ENCODE measurements at regions not wholly inside any gene's neighbourhood (a gene's known extent, or its start where the extent isn't known, plus 50 kb on each side); places are given as distances from the start of the nearest gene placed in this dataset.

GRCh38 chr15:94019062-94019461 is 212.3 kb upstream of the MCTP2 start:
- in situ Hi-C loops (cut with HindIII; ENCODE audit: low pct_ligation_motif_present, low sequenced_read_pairs) = no loop called here
- Histone ChIP-seq H3K4me3 (ENCODE audit: low read depth, low read length) (no peak overlapping the region), H3K36me3 (replicated peaks) (no peaks in the 10 kb centered on the region), H3K27me3 (replicated peaks) (no peaks in the 10 kb centered on the region), H3K27ac (no peak overlapping the region)
- no peak for DNase-seq
- TF ChIP-seq CTCF (IDR thresholded peaks at IDR 0.05; ENCODE audit: low read depth, low read length, missing control alignments) = no peak

DNA sequence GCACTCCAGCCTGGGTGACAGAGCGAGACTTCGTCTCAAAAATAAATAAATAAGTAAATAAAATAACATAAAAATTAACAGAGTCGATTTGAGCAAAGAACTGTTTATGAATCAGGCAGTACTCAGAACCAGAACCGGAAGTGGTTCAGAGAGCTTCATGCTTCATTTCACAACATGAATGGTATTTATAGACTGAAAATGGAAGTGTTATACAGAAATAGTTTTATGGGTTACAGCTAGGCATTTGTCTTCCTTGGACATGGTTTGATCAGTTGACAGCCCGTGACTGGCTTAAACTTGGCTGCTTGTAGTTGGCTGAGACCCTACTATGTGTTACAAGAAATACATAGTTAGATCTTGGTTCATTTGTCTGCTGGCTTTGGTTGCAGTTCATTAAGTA is 216.0 kb upstream of the MCTP2 start:
- no peak for DNase-seq
- no peak for TF ChIP-seq CTCF (IDR thresholded peaks at IDR 0.05; ENCODE audit: low read depth, low read length, missing control alignments)
- Histone ChIP-seq H3K27ac (no peak overlapping the region), H3K4me3 (ENCODE audit: low read depth, low read length) (no peak overlapping the region), H3K27me3 (replicated peaks) (no peaks in the 10 kb centered on the region), H3K36me3 (replicated peaks) (no peaks in the 10 kb centered on the region)
- in situ Hi-C loops (cut with HindIII; ENCODE audit: low pct_ligation_motif_present, low sequenced_read_pairs) = no loop called here

DNA sequence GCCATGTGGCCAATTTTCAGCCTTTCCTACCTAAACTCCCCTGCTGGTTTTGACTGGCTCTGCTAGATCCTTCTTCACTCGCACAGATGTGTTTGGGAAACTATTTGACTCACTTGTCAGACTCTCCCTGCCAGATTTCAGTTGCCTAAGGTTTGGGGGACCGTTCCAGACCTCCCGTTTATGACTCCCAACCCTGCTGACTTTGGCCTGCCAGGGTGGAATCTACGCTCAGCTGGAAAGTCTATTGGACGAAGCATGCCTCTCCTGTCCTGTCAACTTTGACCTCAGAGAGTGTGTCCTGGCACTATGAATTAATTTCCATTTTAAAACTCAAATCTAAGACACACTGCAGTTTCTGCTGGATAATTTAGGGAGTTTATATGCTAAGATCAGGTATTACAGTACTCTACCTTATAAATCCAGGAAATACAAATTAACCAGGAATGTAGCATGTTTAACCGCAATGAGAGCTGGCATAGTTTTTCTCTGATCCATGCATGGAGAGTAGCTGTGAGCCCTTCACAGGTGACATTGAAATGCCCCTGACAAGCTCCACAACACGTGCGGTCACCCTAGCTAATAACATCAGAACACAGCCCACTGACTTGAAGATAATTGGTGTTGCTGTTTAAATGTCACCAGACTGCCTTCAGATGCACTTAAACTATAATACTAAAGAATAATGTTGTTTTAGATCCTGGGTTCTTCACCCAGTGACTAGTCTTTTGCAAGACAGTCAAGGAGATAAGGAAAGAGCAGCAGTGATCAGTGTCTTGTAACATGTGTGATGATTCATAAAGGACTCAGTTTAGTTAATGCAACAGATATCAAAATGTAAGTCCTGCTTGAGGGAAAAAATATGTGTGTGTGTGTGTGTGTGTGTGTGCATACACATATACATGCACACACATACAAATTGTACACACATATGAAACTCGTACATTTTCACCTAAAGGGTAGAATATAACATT is 223.0 kb upstream of the MCTP2 start:
- H3K27ac ChIP-seq = no peak overlapping the region
- H3K27me3 ChIP-seq (replicated peaks) = no peaks in the 10 kb centered on the region
- in situ Hi-C loops (cut with HindIII; ENCODE audit: low pct_ligation_motif_present, low sequenced_read_pairs) = no loop called here
- no peak overlapping the region for H3K4me3 ChIP-seq (ENCODE audit: low read depth, low read length)
- peak; percentile 10 for DNase-seq
- H3K36me3 ChIP-seq (replicated peaks) = no peaks in the 10 kb centered on the region
- TF ChIP-seq CTCF (IDR thresholded peaks at IDR 0.05; ENCODE audit: low read depth, low read length, missing control alignments) = no peak

DNA sequence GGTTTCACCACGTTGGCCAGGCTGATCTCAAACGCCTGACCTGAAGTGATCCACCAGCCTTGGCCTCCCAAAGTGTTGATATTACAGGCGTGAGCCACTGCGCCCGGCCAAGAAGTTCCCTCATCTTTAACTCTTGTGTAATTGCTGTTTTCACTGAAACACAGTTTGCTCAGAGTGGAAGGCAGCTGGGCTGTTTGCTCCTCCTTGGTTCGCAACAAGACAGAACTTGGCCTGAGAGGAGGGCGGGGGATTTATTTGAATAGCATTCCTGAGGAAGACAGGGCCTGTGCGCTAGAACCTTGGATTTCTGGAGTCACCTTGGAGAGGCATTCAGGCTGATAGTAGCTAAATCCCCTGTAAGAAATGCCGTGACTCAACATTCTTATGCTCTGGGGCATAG is 226.7 kb upstream of the MCTP2 start:
- Histone ChIP-seq H3K36me3 (replicated peaks) (no peaks in the 10 kb centered on the region), H3K27me3 (replicated peaks) (no peaks in the 10 kb centered on the region), H3K4me3 (ENCODE audit: low read depth, low read length) (no peak overlapping the region), H3K27ac (no peak overlapping the region)
- no peak for DNase-seq
- in situ Hi-C loops (cut with HindIII; ENCODE audit: low pct_ligation_motif_present, low sequenced_read_pairs) = no loop called here
- TF ChIP-seq CTCF (IDR thresholded peaks at IDR 0.05; ENCODE audit: low read depth, low read length, missing control alignments) = no peak

DNA sequence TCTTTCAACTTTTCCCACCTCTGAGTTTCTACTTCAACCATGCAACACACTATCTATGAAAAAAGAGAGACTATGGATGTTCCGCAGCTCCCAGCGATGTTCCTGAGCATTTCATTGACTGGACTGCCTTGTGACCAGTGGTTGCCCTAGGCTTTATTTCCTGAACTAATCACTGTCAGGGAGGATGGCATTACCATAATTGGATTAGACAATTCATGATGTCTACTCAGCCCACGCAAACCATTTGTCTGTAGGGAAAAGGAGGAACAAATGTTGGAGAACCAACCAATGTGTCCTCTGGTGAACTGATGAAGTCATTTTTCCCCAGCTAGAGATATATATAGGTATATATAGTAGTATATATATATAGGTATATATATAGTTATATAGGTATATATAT is 229.3 kb upstream of the MCTP2 start:
- no peaks in the 10 kb centered on the region for H3K36me3 ChIP-seq (replicated peaks)
- DNase-seq = no peak
- H3K27me3 ChIP-seq (replicated peaks) = no peaks in the 10 kb centered on the region
- no peak overlapping the region for H3K4me3 ChIP-seq (ENCODE audit: low read depth, low read length)
- no peak overlapping the region for H3K27ac ChIP-seq
- in situ Hi-C loops (cut with HindIII; ENCODE audit: low pct_ligation_motif_present, low sequenced_read_pairs) = no loop called here
- no peak for TF ChIP-seq CTCF (IDR thresholded peaks at IDR 0.05; ENCODE audit: low read depth, low read length, missing control alignments)

All from brain microvascular endothelial cell (primary cell).